G401.6 (cell line): ENCODE measurements at regions not wholly inside any gene's neighbourhood (a gene's known extent, or its start where the extent isn't known, plus 50 kb on each side); places are given as distances from the start of the nearest gene placed in this dataset.
"Not testable (repeated sequence)": the region's sequence is repeated elsewhere in the genome, so short reads cannot be mapped to it uniquely, and the experiment has no call there.

Experiments
- FAIRE-seq: peaks from 2 replicates; lab custom pipeline; 2012; peaks lifted over from hg19 to GRCh38; lab: Jason Lieb, UNC

DNA sequence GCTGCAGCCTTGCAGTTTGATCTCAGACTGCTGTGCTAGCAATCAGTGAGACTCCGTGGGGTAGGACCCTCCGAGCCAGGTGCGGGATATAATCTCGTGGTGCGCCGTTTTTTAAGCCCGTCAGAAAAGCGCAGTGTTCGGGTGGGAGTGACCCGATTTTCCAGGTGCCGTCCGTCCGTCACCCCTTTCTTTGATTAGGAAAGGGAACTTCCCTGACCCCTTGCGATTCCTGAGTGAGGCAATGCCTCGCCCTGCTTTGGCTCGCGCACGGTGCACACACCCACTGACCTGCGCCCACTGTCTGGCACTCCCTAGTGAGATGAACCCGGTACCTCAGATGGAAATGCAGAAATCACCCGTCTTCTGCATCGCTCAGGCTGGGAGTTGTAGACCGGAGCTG is 203.2 kb downstream of the SNCAIP start:
- not testable (repeated sequence) for FAIRE-seq

DNA sequence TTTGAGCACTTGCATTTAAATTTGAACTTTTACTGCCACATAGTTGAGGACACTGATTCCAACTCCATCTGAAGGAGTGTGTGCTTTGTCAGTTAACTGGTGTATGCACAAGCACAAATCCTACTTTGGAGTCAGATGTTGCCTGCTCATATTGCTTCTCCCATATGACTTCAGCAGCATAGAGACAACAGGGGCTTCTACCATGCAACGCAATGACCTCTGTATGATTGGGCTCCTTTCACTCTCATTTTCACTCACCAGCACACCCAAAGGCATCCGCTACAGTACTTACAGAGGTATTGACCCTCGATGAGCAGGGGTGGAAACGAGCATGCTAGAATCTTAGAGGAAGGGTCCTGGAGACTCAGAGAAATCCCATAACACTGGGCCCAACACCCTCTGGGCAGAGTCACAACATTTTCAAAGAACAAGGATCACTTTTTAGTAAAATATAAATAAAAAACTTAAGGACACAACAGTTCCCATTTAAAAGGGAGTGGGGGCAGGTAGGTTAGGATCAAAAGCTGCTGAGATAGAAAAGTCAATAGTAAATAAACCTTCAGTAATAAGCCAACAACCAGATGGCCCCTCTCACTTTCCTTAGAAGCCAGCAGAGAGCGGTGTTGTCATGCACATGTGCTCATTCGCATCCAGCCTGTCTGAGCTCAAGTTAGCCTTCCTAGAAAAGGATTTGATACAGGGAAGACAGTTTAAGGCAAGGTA is 203.8 kb downstream of the SNCAIP start:
- FAIRE-seq, result no peak

DNA sequence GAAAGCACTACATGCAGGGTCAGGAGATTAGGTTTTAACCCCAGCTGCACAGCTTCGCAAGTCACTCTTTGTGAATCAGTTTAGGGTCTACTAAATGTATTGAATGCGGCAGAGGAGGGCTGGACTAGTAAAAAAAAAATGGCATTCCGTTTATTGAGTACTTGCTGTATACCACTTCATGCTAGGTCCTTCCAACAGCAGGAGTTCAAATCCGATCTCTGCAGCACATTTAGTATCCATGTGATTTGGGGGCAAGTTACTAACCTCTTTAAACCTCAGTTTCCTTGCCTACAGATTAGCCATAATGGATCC is 204.4 kb downstream of the SNCAIP start:
- no peak for FAIRE-seq

DNA sequence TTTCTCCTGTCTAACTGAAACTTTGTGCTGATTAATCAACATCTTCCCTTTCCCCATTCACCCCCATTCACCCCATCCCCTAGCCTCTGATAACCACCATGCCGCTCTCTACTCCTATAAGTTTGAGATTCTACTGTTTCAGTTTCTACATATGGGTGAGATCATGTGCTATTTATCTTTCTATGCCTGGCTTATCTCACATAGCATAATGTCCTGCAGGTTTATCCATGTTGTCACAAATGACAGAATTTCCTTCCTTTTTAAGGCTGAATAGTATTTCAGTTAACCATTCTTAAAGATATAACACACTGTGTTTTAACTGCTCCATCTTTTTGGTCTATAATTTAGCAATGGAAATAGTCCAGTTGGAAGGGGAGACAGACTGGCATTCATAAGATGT is 205.1 kb downstream of the SNCAIP start:
- no peak for FAIRE-seq

DNA sequence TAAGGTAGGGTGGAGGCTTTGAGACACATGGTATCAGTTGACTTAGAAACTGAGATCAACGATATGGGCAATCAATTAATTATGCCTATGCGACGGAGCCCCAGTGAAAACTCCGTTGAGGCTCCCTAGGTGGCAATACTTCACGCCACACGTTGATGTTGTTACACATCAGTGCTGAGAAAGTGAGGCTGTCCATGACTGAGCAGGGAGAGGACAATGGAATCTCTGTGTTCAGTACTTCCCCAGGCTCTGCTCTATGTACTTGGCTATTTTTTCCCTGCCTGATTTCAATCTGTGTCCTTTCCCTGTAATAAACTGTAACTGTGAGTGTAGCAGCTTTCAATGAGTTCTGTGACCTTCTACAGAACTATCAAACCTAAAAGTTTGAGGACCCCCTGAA is 211.7 kb downstream of the SNCAIP start:
- FAIRE-seq, result no peak

DNA sequence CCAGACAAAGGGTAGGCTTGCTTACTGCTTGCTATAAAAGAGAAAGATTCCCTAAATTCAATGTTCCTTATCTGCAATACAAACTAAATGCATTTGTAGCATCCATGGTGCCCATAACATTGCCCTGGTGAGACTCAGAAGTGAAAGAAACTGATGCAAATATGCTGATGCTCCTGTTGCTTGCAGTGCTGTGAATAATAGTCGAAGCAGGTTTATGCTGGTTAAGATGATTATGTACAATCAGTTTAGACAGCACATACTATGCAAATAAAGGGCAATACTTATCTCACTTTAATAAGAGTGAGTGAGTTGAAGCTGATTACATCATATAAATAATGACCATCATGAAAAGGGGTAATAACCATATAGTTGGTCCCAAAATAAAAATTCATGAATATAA is 215.5 kb downstream of the SNCAIP start:
- no peak for FAIRE-seq

DNA sequence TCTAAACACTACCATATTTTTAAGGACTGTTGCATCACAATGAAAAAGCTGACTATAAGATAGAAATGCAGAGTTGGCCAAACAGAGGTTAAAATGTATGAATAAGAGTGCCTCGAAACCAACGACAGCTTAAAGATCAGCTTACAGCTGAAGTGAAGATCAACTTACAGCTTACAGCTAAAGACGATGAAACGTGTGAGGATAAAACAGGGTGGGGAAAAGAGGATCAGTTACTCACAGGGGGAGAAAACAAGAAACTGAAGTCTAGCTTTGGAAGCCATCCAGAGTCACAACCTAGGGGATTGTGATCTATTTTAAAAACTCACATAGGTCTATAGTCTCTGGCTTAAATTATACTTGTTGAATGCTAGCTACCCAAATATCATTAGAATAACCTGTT is 220.0 kb downstream of the SNCAIP start:
- no peak for FAIRE-seq

DNA sequence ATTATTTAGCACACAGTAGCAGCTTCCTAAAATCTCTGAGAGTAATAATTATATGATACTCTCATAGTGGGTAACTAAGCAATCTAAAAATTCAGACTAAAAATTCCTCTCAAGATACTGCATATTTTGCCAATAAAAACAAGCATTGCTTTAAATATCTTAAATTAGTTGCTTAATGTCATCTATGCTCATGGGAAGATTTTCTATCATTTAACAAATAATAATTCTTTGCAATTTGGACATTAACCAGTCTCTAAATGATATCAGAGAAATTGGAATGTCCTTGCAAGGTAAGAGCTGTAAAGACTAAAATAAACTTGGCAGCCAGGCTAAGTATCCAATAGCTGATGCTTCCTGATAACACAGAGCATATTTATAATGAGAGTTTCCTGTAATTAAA is 221.8 kb downstream of the SNCAIP start:
- no peak for FAIRE-seq

DNA sequence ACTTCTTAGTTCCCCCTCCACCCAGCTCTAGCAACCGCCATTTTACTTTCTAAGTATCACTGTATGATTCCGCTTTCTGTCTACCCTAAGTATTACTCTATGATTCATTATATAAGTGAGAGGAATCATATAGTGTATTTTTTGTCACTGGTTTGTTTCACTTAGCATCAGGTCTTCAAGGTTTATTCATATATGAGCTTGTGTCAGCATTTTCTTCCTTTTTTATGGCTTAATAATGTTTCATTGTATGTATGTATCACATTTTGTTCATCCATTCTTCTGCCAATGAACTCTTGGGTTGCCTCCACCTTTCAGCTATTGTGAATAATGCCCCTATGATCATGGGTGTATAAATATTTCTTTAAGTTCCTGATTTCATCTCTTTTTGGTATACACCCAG is 222.8 kb downstream of the SNCAIP start:
- FAIRE-seq, result no peak

DNA sequence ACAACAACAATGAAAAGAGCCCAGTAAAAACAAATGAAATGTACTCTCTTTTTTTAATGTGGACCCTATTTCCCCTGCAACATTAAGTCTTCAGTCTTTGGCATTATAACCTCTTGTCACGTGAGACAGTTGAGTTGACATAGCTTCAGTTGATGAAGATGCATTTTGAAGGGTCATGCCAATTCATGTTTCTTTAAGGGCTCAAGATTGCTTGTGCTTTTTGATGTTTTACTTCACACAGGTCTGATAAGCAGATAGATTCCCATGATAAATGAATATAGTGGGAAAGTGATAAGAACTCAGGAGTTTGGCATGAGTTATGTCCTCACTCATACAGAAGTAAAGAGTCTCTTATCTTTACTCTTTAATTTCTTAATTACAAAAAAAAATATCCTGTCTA is 229.4 kb downstream of the SNCAIP start:
- FAIRE-seq, result no peak

DNA sequence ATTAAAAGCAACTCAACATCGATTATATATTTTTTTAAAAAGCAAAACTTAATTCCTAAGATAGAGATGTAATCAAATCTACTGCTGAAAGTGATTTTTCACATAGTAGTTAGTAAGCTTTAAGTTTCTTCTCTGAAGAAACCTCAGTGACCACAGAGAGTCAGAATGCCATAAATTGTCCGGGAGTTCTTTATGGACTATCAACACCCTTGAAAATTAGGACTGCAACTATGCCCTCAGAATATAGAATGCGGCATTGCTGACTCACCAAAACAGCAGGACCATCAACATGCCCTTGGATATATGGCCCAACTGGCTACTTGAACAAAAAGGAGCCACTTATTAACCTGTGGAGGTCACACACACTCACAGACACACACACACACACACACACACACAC is 228.9 kb upstream of the SNX2 start:
- FAIRE-seq, result no peak

DNA sequence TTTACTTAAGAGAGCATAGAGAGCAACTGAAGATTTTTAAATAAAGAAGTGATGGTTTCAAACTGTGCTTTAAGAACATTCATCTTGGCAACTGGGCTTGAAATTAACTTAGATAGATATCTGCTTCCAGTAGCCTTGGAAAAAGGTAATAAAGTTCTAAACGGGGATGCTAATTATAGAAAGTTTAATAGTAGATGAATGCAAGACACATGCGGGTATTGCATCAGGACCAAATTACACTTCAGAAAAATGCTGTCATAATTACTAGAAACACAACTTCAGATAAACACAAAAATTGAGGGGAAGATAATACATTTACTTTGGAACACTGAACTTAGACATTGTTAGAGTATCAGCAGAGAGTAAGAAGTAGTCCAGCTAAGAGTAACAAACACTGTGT is 227.7 kb upstream of the SNX2 start:
- FAIRE-seq, result no peak

DNA sequence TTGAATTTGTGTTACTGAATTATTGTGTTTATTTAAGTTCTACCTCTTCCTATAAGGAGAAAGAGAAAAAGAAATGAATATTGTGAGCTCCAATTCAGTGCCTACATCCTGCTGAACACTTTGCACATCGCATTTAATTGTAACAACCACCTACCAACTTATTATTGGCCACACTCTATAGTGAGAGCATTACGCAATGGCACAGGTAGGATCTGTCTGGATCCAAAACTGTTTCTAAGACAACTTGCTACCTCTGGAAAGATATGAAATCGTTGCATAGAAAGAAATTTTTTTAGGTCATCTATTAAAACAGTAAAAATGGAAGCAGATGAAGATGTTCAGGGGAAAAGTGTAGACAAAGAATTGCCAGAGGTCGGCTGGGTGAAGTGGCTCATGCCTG is 227.2 kb upstream of the SNX2 start:
- no peak for FAIRE-seq

DNA sequence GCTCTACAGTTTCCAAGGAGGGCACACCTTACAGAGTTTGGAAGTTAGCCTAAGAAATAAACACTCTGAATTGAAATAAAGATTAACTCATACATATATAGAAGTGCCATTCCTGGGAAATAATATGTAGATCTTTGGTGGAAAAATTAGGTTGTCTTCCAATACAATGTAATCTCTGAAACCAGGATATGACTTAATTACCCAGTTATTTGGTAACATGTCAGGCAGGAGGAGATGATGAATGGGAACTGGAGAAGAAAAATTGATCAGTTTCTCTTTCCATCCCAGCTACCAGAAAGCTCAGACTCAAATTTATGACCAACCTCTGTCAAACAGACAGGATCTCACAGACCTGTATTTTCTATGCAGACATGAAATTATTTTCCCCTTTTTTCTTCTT is 215.2 kb upstream of the SNX2 start:
- FAIRE-seq, result no peak

DNA sequence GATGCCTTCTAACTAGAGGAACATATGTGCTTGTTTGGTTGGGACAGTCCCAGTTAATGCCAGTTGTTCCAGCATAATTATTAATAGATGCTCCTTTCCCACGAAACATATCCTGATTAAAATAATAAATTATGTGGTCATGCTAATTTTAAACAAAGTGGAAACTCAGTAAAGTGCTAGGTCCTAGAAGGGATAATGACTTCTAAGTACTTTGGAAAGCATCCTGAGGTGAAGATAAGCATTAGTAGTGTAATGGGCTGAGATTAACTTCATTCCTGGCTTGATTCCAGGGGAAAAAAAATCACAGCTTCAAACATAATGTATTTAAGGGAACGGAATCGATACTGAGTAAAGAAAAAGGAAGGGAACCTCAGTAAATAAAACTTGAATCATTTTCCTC is 213.7 kb upstream of the SNX2 start:
- FAIRE-seq, result no peak

DNA sequence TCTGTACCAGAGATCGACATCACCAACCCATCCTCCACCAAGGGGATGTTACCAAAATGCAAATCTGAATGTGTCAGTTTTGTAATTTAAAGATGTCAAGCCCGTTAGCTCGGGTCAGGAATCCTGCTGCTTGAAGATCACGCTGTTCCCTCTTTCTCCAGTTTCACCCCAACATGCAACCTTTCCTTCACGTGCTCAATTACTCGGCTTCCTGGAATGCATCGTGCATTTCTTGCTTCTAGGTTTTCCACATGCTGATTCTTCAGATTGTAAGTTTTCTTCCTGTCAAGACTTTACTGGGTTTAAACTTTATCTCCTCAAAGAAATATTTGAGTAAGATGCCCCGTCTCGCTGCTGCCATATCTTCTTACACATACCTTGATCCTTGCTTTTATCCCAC is 209.5 kb upstream of the SNX2 start:
- FAIRE-seq, result no peak

DNA sequence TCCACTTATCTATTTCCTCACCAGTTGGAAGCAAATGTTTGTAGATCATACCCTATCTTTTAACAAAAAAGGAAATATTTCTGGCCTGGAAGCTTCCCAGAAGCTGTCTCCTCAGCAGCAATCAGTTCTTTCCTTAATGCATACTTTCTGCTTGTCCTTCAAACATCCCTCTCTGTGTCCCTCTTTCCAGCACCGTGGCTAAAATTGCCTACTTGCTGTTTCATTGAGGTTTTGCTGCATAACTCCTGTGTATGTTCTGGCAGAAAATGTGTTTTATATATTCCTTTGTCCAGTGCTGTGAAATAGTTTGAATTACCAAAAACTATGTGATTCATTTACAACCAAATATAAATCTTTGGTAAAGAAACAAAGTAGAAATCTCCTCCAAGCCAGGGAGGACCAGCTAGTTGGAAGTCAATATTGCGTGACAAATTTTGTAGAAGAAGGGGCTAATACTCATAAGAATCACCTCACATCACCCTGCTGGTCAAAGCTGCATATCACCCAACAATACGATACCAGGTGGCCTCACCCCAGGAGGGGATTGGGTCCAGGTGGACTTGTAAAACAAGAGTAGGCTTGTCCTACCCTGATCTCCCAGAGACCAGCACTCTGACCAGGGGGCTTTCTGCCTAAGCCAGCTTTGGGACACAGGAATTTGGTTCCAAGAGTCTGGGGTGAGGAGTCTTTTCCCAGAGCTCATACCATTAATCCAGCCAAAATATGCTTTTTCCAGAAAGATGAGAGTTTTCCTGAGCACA is 198.4 kb upstream of the SNX2 start:
- FAIRE-seq, result no peak

DNA sequence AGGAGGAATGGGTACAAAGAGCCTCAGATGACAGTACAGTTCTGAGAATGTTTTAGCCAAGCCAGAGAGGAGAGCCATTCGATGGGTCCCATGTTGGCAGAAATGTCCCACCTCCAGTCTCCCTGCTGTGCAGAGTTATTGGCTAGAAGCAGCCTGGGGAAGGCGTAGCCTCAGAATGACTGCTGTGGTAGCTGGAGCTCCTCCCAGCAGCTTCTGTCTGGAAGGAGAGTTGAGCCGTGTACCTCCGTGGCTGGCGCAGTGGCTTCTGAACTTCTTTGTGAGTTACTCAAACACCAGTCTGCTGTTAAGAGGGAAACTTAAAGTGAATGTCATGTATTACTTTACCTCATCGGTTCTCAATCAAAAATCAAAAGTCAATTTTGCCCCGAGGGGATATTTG is 193.3 kb upstream of the SNX2 start:
- FAIRE-seq, result no peak

DNA sequence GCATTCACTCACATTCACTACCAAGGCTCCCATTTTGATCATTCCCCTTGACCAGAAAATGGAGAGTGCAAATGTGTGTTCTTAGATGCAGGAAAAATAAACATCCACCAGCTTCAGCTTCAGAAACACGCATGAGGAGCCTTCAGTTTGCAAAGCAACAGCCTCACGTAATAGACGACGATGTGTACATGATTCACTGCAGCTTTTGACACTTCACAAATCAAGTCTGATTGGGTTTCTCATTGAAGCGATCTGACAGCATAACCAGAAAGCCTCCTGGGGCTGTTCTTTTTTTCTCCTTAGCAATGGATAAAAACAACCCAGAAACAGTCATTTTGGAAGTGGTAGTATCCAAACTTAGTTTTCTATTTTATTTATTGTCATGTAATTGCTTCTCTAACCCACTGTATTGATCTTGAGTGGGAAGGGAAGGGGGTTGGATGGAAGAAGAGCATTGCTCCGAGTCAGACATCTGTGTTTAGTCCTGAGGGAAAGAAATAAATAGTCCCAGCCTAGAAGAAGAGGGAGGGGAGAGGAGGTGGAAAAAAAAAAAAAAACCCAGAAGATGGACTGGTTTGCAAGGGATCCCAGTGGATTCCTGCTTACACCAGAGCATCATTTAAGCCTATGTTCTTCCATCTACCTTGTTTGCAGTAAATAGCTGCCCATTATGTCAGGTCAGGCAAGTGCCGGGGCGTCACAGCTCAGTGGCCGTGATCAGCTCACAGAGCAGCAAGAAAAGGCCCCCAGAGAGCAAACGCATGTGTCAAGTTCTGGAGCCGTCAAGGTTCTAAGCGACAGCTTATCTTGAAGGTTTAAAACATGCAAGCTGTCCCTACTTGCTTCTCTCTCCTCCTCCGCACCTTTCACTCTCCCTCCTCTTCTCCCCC is 190.2 kb upstream of the SNX2 start:
- FAIRE-seq, result no peak

DNA sequence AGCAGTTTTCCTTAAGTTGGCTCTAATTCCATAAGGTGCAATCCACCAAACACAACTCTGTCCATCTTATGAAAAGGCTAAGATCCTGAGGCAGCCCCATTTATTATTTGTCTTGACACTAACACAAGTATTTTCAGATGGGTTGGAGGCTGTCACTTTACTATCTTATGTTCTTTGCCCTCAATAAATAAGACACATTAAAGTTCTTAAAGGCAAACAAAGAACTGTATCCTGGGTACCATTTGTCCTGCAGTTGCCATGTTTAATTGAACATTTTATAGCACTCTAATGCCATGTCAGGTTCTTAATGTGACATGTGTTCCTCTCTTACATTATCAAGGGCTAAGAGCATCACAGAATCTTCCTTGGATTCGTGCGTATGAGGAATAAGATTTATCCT is 189.5 kb upstream of the SNX2 start:
- no peak for FAIRE-seq

DNA sequence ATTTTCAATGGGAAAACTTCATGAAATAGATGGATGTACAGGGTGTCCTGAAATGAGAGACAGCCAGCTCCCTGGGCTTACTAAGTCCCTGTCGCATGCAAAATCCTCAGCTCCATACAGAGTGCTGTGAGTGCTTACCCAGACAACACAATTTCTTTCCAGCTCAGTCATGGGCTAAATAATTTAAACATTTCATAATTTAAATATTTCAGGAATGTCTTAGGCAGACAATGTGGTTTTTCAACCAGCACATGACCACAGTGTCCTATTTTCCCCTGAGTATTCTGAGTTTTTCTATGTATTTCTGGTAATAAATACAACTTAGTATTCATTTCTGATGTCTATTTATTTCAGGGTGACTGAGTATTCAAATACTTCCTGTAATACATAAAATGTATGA is 188.5 kb upstream of the SNX2 start:
- FAIRE-seq, result no peak

DNA sequence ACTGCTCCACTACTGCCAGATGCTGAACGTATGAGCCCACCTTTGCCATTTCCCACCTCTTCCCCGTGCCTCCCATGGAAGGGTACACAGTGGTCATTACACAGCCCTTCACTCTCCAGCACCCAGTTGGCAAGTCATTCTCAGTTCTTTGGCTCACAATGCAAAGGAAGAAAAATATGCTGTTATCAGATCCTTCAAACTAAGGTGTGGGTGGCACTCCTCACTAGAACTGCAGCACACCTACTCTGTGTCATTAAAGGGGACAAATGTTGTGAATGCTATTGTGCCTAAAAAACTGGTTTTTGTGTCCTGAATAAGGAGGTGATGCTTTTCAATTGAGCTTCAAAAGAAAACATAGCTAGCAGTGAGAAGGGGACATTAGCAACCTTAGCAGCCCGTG is 183.1 kb upstream of the SNX2 start:
- no peak for FAIRE-seq

DNA sequence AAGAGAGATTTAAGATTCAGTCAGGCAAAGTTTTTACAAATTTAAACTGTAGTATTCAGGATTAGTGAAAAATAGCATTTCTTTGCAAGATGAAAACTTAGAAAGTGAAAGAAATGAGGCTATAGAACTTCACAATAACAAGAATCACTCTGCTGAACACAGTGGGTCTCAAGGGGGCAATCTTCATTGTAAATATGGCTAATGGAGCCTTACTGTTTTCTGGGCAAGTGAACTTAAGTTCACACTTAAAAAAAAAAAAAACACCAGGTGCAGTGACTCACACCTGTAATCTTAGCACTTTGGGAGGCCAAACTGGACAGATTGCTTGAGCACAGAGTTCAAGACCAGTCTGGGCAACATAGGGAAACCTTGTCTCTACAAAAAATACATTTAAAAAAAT is 175.9 kb upstream of the SNX2 start:
- FAIRE-seq, result no peak
